ENCODE measurements at regions not wholly inside any gene's neighbourhood (a gene's known extent, or its start where the extent isn't known, plus 50 kb on each side); places are given as distances from the start of the nearest gene placed in this dataset.

DNA sequence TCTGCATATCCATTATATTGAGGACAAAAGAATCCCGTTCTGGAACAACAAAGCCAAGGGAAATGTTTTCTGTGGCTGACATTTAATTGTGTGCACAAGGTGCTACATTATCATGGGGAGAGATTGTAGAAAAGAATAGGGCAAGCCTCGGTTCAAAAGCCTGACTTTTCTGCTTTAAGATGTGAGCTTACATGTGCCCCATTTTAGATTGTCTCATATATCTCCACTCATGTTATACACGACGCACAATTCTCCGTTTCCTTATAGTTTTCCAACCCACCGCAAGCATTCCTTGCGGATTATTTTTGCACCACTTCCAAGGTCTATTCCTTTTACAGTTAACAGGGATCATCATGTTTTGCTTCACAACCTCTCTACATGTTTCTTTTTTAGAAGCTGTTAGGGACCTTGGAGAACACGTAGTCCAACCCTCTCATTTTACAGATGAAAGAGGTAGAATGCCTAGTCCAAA is 99.6 kb upstream of the MAML3 start:
- peak overlapping the region; percentile 76 for H3K4me2 ChIP-seq (ENCODE audit: low read length)
- H3K4me1 ChIP-seq (ENCODE audit: control insufficient read depth, low read length): peaks cover 61% of the 10 kb centered on the region
- peaks cover 7% of the 10 kb centered on the region for H3K27me3 ChIP-seq (ENCODE audit: control insufficient read depth, low read length)
- H3K27ac ChIP-seq (ENCODE audit: low read depth, low read length): no peak overlapping the region
- H3K79me2 ChIP-seq (ENCODE audit: control insufficient read depth, low read length): no peaks in the 10 kb centered on the region
- no peaks in the 10 kb centered on the region for H3F3A ChIP-seq (ENCODE audit: control insufficient read depth, insufficient read depth)
- peak overlapping the region; percentile 71 for H3K4me3 ChIP-seq (ENCODE audit: low read length)
- no peak for TF ChIP-seq EZH2phosphoT487 (IDR thresholded peaks at IDR 0.05; ENCODE audit: borderline replicate concordance, low read length)
- TF ChIP-seq CTCF (IDR thresholded peaks at IDR 0.05; ENCODE audit: low read depth, low read length, poor library complexity, severe bottlenecking): no peak
- H3K9me2 ChIP-seq (replicated peaks; ENCODE audit: control insufficient read depth, low read length): no peaks in the 10 kb centered on the region
- H3K9me3 ChIP-seq (ENCODE audit: control insufficient read depth, insufficient read depth, low read length): no peaks in the 10 kb centered on the region
- H4K20me1 ChIP-seq (ENCODE audit: control insufficient read depth, insufficient read depth, low read depth, low read length): no peaks in the 10 kb centered on the region
- no peaks in the 10 kb centered on the region for H3K36me3 ChIP-seq (ENCODE audit: control insufficient read depth, low read length)

GRCh38 chr4:140252742-140253555 is 99.0 kb upstream of the MAML3 start:
- H3K27ac ChIP-seq (ENCODE audit: low read depth, low read length): no peak overlapping the region
- no peak for TF ChIP-seq EZH2phosphoT487 (IDR thresholded peaks at IDR 0.05; ENCODE audit: borderline replicate concordance, low read length)
- peak; percentile 90 for TF ChIP-seq CTCF (IDR thresholded peaks at IDR 0.05; ENCODE audit: low read depth, low read length, poor library complexity, severe bottlenecking)
- no peaks in the 10 kb centered on the region for H3K9me3 ChIP-seq (ENCODE audit: control insufficient read depth, insufficient read depth, low read length)
- peak overlapping the region; percentile 76 for H3K4me2 ChIP-seq (ENCODE audit: low read length)
- no peaks in the 10 kb centered on the region for H3K9me2 ChIP-seq (replicated peaks; ENCODE audit: control insufficient read depth, low read length)
- H3K4me1 ChIP-seq (ENCODE audit: control insufficient read depth, low read length): peaks cover 67% of the 10 kb centered on the region
- no peaks in the 10 kb centered on the region for H3K79me2 ChIP-seq (ENCODE audit: control insufficient read depth, low read length)
- no peaks in the 10 kb centered on the region for H4K20me1 ChIP-seq (ENCODE audit: control insufficient read depth, insufficient read depth, low read depth, low read length)
- H3K27me3 ChIP-seq (ENCODE audit: control insufficient read depth, low read length): peaks cover 7% of the 10 kb centered on the region
- peaks cover 3% of the 10 kb centered on the region; the same call in 1 of the 2 replicates for H3F3A ChIP-seq (ENCODE audit: control insufficient read depth, insufficient read depth)
- H3K36me3 ChIP-seq (ENCODE audit: control insufficient read depth, low read length): no peaks in the 10 kb centered on the region
- H3K4me3 ChIP-seq (ENCODE audit: low read length): peak overlapping the region; percentile 71

DNA sequence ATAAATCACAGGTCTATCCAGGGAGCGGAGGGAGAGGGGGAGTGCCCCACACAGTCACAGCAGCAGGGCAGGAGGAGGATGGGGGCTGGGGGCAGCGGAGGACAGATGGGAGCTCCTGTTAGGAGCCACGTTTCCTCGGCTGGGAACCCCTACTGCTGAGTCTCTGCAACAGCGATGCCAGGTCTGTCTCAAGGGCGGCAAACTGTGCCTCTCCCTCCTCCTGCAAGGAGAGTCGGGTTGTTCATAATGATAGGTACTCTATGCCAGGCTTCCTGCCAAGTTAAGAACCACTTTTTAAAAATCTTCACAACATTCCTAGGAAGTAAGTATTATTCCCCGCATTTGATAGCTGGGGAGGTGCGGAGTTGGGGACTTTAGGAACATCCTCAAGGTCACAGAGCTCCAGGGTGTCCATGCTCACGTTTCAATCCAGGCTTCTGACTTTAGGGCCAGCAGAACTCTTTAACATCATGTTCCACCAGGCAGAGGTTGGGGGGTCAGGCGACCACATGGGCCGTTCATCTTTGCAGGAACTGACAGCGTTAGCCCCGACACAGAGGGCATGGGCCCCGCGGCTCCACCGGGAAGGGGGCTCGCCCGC is 98.3 kb upstream of the MAML3 start:
- H3K27ac ChIP-seq (ENCODE audit: low read depth, low read length): no peak overlapping the region
- no peaks in the 10 kb centered on the region for H3K36me3 ChIP-seq (ENCODE audit: control insufficient read depth, low read length)
- H3F3A ChIP-seq (ENCODE audit: control insufficient read depth, insufficient read depth): peaks cover 3% of the 10 kb centered on the region; the same call in 1 of the 2 replicates
- H3K4me3 ChIP-seq (ENCODE audit: low read length): peak overlapping the region; percentile 71
- H3K4me2 ChIP-seq (ENCODE audit: low read length): peak overlapping the region; percentile 76
- no peaks in the 10 kb centered on the region for H3K79me2 ChIP-seq (ENCODE audit: control insufficient read depth, low read length)
- peaks cover 7% of the 10 kb centered on the region for H3K27me3 ChIP-seq (ENCODE audit: control insufficient read depth, low read length)
- peaks cover 67% of the 10 kb centered on the region for H3K4me1 ChIP-seq (ENCODE audit: control insufficient read depth, low read length)
- no peaks in the 10 kb centered on the region for H3K9me3 ChIP-seq (ENCODE audit: control insufficient read depth, insufficient read depth, low read length)
- no peaks in the 10 kb centered on the region for H4K20me1 ChIP-seq (ENCODE audit: control insufficient read depth, insufficient read depth, low read depth, low read length)
- no peak for TF ChIP-seq CTCF (IDR thresholded peaks at IDR 0.05; ENCODE audit: low read depth, low read length, poor library complexity, severe bottlenecking)
- TF ChIP-seq EZH2phosphoT487 (IDR thresholded peaks at IDR 0.05; ENCODE audit: borderline replicate concordance, low read length): no peak
- no peaks in the 10 kb centered on the region for H3K9me2 ChIP-seq (replicated peaks; ENCODE audit: control insufficient read depth, low read length)

Data from DOHH2 (cell line).